GM12892 (cell line): ENCODE measurements at regions not wholly inside any gene's neighbourhood (a gene's known extent, or its start where the extent isn't known, plus 50 kb on each side); places are given as distances from the start of the nearest gene placed in this dataset.

Experiments
- DNase-seq: peaks from one replicate; pipeline ENCODE4 v3.0.0; 2011; ENCODE audit not compliant: insufficient read length
- FAIRE-seq: peaks from 2 replicates; lab custom pipeline; 2011; peaks lifted over from hg19 to GRCh38; lab: Jason Lieb, UNC
- POLR2A ChIP-seq: IDR thresholded peaks from 2 replicates; pipeline ENCODE4 v1.6.1; 2011; ENCODE audit warnings: low read depth, low read length, control low read depth
- POLR2AphosphoS5 ChIP-seq: IDR thresholded peaks from 2 replicates; pipeline ENCODE4 v1.6.1; 2011; ENCODE audit warnings: low read depth, low read length, control low read depth
- TAF1 ChIP-seq: IDR thresholded peaks from 2 replicates; pipeline ENCODE4 v1.6.1; 2011; ENCODE audit warnings: low read depth, mild to moderate bottlenecking, control low read depth, low read length, borderline replicate concordance

DNA sequence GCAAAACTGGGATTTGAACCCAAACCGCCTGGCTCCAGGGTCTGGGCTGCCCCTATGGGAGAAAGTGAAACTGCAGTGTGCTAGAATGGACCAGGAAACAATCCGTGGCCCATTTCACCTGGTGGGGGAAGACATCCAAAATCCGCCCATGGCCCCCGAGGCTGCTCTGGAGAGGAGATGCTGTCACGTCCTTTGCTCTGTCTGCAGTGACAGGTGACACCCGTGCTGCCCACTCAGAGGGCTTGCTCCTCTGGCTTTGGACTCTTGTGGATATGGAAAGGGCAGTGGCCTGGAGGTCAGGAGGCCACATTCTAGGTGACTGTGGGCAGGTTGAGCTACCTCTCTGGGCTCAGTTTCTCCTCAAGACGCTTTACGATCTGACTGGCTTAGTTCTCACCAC lies 151.2 kb upstream of the GPR26 start:
- DNase-seq (no peak), FAIRE-seq (no peak)
- TF ChIP-seq TAF1, result no peak
- TF ChIP-seq POLR2A, result no peak
- no peak for TF ChIP-seq POLR2AphosphoS5

DNA sequence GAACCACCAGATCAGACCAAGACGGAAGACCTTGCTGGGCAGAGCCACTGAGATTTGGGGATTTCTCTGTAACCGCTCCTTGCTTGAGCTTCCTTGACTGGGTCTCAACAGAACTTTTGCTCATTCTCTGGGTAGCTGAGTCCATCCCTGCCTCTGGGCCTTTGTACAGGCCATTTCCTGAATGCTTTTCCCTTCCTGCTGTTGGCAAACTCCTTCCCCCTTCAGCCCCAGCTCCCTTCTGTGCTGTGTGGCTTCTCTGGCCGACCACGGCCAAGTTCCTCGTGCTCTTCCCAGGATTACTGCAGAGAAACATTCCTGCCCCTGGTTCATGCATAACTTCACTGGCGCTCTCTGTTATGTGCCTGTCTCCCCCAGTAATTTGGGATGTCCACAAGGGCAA lies 150.5 kb upstream of the GPR26 start:
- no peak for FAIRE-seq

DNA sequence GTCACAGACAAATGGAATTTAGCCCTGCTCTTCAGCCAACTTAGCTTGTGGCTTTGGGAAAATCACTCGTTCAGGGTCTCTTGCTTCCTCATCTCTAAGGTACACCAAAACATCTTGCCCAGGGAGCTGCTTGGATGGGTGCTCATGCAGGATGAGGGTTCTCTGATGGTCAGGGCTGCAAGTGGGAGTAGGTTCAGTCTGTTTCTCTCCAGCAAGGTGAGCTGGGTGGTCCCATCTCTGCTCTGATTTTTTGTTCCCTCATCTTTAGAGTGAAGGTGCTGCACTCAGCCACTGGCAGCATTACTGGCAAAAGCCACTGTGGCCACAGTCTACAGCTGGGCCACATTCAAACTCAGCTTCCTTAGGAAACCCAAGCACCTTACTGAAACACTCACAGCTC lies 149.9 kb upstream of the GPR26 start:
- FAIRE-seq (no peak), DNase-seq (no peak)
- TF ChIP-seq TAF1 (no peak), POLR2A (no peak), POLR2AphosphoS5 (no peak)

More for the DNA sequence above, 150.5 kb upstream of the GPR26 start:
- DNase-seq, result no peak
- TF ChIP-seq POLR2A, result no peak
- no peak for TF ChIP-seq POLR2AphosphoS5
- no peak for TF ChIP-seq TAF1

DNA sequence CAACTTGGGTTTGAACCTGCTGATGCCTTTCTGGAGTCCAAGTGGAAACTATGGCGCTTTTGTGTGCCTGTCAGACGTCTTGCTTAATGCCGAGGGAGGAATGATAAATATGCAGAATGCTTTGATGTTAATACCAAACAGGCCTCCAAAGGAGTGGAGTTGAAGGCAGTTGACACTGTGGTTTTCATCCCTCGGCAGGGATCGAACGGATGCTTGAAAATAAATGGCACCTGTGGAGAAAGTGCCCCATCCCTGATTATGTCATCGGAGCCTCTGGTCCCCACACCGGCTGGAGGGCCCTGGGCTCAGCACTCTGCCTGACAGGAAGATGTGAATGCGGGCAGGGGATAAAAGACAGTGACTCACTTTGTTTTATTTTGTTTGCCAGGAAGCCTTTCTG lies 148.7 kb upstream of the GPR26 start:
- TF ChIP-seq POLR2AphosphoS5 (no peak), POLR2A (no peak), TAF1 (no peak)
- DNase-seq (no peak), FAIRE-seq (no peak)

DNA sequence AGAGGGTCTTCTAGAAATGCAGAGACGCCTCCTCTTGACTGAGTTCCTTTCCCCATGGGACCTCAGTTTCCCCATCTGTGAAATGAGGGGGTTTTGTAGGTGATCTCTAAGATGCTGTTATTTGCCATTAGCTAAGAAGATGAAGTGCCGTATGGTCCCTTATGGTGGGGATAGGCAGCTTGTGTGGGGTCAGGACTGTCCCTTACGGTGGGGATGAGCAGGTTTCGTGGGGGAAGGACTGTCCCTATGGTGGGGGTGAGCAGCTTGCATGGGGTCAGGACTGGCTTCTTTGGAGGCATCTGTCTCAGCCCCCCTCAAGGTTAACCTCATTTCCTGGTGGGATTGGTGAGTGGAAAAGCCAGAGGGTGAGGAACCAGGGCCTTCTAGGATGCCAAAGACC lies 148.3 kb upstream of the GPR26 start:
- no peak for DNase-seq
- no peak for TF ChIP-seq POLR2AphosphoS5
- FAIRE-seq, result no peak

DNA sequence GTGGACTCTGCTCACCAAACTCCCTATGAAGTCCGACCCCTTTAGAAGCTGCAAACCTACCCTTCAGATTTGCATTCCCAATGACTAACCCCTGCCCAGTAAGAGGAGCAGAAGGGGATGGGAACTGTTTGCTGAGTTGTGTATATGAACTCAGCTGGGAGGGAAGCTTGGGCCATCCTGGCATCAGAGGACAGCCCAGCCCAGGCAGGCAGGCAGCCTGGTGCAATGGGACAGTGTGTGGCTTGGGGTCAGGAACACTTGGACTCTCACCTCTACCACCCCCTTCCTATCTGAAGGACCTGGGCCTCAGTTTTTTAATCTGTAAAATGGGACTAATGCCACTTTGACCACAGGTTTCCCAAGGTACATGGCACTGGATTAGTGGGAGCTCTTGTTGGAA lies 147.4 kb upstream of the GPR26 start:
- TF ChIP-seq POLR2AphosphoS5 (no peak), TAF1 (no peak), POLR2A (no peak)
- DNase-seq (no peak), FAIRE-seq (no peak)

DNA sequence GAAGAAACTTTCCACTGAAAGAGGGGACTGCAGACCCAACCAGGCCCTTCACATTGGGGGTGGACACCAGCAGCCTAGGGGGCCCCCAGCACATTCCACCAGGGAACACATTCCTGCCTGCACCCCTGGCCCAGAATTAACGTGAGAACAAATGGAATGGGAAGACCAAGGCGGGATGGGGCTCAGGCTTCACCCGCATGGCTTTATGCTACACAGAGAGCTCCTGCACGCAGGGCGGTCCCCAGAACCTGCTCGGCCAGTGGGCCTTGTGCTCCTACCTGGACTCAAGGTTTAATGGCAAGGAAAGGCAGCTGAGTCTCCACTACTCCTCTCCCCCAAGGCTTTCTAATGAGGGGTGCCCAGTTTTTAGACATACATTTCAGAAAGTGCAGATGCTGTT lies 146.3 kb upstream of the GPR26 start:
- FAIRE-seq (no peak), DNase-seq (no peak)
- TF ChIP-seq TAF1 (no peak), POLR2AphosphoS5 (no peak)

DNA sequence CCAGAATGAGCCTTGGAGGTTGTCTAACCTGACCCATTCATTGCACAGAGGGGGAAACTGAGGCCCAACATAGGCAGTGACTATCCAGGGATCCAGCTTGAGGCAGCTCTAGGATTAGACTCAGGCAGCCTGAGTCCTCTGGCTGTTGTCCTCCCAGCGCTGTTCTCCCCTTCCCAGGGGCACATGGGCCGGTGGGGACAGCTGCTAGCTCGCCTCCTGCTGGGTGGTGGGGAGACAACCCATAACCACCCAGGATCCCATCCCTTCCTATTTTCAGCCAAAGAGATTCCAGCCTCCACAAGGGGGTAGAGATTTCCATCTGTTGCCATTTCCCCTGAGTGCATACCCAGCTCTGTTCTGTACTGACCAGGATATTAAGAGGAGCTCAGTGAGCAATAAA lies 145.1 kb upstream of the GPR26 start:
- TF ChIP-seq POLR2A (no peak), POLR2AphosphoS5 (no peak), TAF1 (no peak)
- DNase-seq (no peak), FAIRE-seq (no peak)

DNA sequence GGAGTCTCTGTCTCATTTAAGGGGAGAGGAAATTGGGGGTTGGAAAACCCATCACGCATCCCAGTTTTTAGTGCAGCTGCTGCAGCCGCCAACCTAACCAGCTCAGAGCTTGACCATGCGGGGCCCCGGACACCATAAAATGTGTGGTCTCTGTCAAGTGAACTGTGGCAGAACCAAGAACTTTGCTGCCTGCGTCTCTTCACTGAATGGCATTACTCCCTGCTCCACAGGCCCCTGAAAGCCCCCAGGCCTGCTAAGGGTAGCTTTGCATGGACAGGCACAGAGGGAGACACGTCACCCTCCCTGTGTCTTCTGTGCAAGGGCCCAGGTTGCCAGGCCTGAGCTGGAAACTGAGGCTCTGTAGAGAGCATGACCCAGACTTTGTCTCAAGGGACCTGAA lies 144.6 kb upstream of the GPR26 start:
- DNase-seq (no peak), FAIRE-seq (no peak)
- no peak for TF ChIP-seq POLR2AphosphoS5
- no peak for TF ChIP-seq POLR2A
- TF ChIP-seq TAF1, result no peak

DNA sequence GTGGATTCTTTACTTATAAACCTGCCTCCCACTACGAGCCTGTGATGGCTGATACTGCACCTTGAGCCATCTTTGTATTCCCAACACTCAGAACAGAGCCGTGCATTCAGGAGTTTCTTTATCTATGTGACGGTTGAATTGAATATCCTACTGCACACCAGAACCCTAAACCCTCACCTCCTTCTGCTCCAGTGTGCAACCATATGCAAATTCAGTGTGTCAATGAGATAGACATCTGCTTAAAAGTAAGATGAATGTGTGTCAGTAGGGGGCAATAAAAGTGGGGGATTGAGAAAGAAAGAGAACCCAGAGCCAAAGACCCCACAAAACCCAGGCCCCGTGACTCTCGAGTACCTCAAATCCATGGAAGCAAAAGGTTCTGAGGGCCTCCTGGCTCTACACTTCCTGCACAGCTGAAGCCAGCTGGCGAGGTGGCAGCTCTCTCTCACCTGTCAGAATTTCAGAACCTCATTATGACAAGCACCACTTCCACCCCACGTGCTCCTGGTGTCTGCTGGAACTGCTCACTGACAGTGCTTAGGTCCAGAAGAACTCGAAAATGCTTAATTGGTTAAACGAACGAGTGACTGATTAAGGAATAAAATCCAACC lies 143.3 kb upstream of the GPR26 start:
- peak; percentile 75 for FAIRE-seq
- TF ChIP-seq POLR2A (no peak), TAF1 (no peak), POLR2AphosphoS5 (no peak)
- DNase-seq, result no peak

DNA sequence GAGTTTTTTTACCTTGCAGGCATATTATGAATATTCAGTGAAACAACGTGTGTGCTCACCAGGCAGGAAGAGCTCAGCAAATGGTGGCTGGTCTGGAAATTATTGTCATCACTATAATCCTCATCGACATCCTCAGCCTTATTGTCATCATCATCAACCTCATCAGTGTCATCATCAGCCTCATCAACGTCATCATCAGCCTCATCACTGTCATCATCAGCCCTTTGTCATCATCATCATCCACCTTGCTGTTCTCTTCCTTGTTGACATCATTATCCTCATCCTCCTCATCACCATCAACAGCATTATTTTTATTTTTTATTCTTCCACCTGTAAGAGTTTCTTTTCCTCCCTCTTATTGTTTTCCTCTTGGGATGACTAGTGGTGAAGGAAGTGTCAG lies 142.3 kb upstream of the GPR26 start:
- TF ChIP-seq POLR2A, result no peak
- TF ChIP-seq POLR2AphosphoS5, result no peak
- TF ChIP-seq TAF1, result no peak
- FAIRE-seq, result no peak

DNA sequence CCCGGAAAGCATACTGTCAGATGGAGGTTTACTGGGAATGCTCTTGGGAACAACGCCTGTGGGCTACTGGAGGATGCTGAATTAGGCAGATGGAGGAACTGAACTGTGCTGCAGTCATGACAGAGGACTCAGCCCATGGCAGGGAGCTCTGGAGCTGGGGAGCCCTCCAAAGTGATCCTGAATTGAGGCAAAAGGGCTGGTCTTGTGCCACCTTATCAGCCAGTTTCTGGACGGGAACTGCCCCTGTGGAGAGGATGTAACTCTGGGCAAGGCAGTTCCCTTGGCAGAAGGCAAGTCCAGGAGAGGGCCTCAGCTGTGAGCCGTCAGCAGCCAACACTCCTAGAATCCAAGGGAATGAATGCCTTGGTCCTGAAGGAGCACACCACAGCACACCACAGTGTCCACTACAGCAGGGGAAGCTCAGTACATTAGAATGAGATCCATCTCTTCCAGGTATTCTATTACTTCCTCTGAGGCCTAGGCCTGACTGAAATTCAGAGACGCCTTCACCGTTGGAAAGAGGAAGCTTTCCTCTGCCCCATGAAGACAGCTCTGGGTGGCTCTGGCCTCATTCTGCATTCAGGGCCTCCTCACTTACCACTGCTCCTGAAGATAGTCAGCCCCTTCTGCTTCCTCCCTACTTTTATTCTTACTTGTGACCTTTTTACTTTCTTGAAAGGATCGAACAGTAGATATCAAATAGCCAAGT lies 139.6 kb upstream of the GPR26 start:
- TF ChIP-seq TAF1 (no peak), POLR2A (no peak), POLR2AphosphoS5 (no peak)
- no peak for FAIRE-seq
- no peak for DNase-seq

More for the DNA sequence above, 142.3 kb upstream of the GPR26 start:
- no peak for DNase-seq

DNA sequence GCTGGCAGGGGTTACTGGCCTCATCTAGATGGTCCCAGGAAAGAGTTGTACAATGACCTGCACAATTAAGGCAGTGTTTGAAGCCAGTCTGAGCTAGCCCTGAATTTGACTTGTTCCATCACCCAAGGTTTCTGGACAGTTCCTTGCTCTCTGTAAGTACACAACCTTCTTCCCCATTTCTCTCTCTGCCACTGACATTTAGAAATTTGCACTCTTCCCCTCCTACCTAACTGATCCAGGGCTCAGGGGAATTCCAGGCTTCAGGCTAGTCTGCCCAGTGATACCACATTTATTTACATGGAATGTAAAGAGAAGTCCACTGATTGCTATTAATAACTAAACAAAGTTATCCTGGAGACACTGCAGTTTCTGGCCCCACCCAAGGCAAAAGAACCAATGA lies 139.0 kb upstream of the GPR26 start:
- DNase-seq, result no peak
- TF ChIP-seq POLR2A, result no peak
- no peak for TF ChIP-seq TAF1
- no peak for TF ChIP-seq POLR2AphosphoS5
- FAIRE-seq, result peak; percentile 73
